ENCODE measurements at regions not wholly inside any gene's neighbourhood (a gene's known extent, or its start where the extent isn't known, plus 50 kb on each side); places are given as distances from the start of the nearest gene placed in this dataset.
"Not testable (repeated sequence)": the region's sequence is repeated elsewhere in the genome, so short reads cannot be mapped to it uniquely, and the experiment has no call there.

- TF ChIP-seq POLR2A (IDR thresholded peaks at IDR 0.05; ENCODE audit: low read length); RAD21 (conservative IDR thresholded peaks at IDR 0.05 in 1 of 2, IDR thresholded peaks at IDR 0.05 in 1 of 2); CTCF (IDR thresholded peaks at IDR 0.05); EP300 (IDR thresholded peaks at IDR 0.05); BCL3 (IDR thresholded peaks at IDR 0.05); PBX3 (IDR thresholded peaks at IDR 0.05); CHD2 (IDR thresholded peaks at IDR 0.05; ENCODE audit: low read length, partially characterized antibody); RFX5 (IDR thresholded peaks at IDR 0.05); MYC (IDR thresholded peaks at IDR 0.05; ENCODE audit: borderline replicate concordance, low read length): not testable (repeated sequence)
These were observed 220.0 kb downstream of the KCNJ2 start for GRCh38 chr17:70389232-70389757.
